ENCODE measurements at regions not wholly inside any gene's neighbourhood (a gene's known extent, or its start where the extent isn't known, plus 50 kb on each side); places are given as distances from the start of the nearest gene placed in this dataset.

DNA sequence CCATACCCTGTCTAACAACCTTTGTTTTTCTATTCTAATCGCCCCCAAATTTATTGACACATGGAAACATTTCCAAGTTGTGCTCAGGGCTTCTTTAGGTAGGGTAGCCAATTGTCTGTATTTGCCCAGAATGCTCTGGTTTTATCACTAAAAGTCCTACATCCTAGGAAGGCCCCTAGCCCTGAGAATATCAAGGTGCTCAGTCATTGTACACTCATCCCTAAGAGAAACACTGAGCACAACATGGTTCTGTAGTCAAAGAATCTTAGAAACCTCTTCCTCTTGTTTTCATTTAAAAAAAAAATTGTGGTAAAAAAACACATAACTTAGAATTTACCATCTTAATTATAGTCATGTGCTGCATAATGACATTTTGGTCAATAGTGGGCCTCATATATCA lies 69.0 kb upstream of the BASP1 start:
- in situ Hi-C loops (cut with HindIII; ENCODE audit: low pct_ligation_motif_present, low sequenced_read_pairs) = no loop called here
- DNase-seq = no peak
- no peaks in the 10 kb centered on the region for H3K36me3 ChIP-seq (replicated peaks)
- H3K27me3 ChIP-seq (replicated peaks) = no peaks in the 10 kb centered on the region
- no peak overlapping the region for H3K27ac ChIP-seq
- TF ChIP-seq, protein P1, sequence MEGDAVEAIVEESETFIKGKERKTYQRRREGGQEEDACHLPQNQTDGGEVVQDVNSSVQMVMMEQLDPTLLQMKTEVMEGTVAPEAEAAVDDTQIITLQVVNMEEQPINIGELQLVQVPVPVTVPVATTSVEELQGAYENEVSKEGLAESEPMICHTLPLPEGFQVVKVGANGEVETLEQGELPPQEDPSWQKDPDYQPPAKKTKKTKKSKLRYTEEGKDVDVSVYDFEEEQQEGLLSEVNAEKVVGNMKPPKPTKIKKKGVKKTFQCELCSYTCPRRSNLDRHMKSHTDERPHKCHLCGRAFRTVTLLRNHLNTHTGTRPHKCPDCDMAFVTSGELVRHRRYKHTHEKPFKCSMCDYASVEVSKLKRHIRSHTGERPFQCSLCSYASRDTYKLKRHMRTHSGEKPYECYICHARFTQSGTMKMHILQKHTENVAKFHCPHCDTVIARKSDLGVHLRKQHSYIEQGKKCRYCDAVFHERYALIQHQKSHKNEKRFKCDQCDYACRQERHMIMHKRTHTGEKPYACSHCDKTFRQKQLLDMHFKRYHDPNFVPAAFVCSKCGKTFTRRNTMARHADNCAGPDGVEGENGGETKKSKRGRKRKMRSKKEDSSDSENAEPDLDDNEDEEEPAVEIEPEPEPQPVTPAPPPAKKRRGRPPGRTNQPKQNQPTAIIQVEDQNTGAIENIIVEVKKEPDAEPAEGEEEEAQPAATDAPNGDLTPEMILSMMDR (IDR thresholded peaks at IDR 0.05; ENCODE audit: low read depth, low read length, missing control alignments) = no peak
- no peak overlapping the region for H3K4me3 ChIP-seq (ENCODE audit: low read depth, low read length)

- Histone ChIP-seq H3K36me3 (replicated peaks) (no peaks in the 10 kb centered on the region), H3K27me3 (replicated peaks) (no peaks in the 10 kb centered on the region), H3K27ac (no peak overlapping the region), H3K4me3 (ENCODE audit: low read depth, low read length) (no peak overlapping the region)
- DNase-seq = no peak
- TF ChIP-seq, protein P1 (IDR thresholded peaks at IDR 0.05; ENCODE audit: low read depth, low read length, missing control alignments) = no peak
- in situ Hi-C loops (cut with HindIII; ENCODE audit: low pct_ligation_motif_present, low sequenced_read_pairs) = no loop called here
These were observed 67.6 kb upstream of the BASP1 start for GRCh38 chr5:17149786-17150185.

DNA sequence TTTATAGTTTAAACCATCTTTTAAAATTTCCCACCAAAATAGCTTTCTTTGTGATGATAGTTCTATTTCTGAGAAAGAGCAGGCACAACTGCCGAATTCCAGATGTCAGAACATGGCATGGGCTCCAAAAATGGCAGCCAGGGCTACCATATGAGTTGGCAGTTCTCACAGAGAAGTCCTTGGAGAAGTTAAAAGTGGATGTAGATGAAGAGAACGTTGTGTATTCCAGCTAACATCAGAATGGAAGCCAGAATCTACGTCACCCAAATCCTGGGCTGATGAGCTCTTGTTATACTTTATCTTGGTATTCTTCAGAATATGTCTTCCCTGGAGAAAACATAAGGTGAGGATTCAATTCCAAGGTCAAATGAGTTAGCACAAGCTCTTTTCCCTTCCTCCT lies 66.9 kb upstream of the BASP1 start:
- DNase-seq = no peak
- Histone ChIP-seq H3K36me3 (replicated peaks) (no peaks in the 10 kb centered on the region), H3K4me3 (ENCODE audit: low read depth, low read length) (no peak overlapping the region), H3K27me3 (replicated peaks) (no peaks in the 10 kb centered on the region), H3K27ac (no peak overlapping the region)
- in situ Hi-C loops (cut with HindIII; ENCODE audit: low pct_ligation_motif_present, low sequenced_read_pairs) = no loop called here
- TF ChIP-seq, protein P1 (IDR thresholded peaks at IDR 0.05; ENCODE audit: low read depth, low read length, missing control alignments) = no peak

- no peak for DNase-seq
- in situ Hi-C loops (cut with HindIII; ENCODE audit: low pct_ligation_motif_present, low sequenced_read_pairs) = no loop called here
These were observed 65.7 kb upstream of the BASP1 start for GRCh38 chr5:17151686-17152085.

GRCh38 chr5:17154211-17154996 lies 63.0 kb upstream of the BASP1 start:
- H3K27ac ChIP-seq = peak overlapping the region; percentile 67
- H3K27me3 ChIP-seq (replicated peaks) = no peaks in the 10 kb centered on the region
- H3K4me3 ChIP-seq (ENCODE audit: low read depth, low read length) = no peak overlapping the region
- peak; percentile 69 for DNase-seq
- in situ Hi-C loops (cut with HindIII; ENCODE audit: low pct_ligation_motif_present, low sequenced_read_pairs) = no loop called here
- H3K36me3 ChIP-seq (replicated peaks) = no peaks in the 10 kb centered on the region
- TF ChIP-seq, protein P1 (IDR thresholded peaks at IDR 0.05; ENCODE audit: low read depth, low read length, missing control alignments) = no peak

More at GRCh38 chr5:17151686-17152085, 65.7 kb upstream of the BASP1 start:
- no peaks in the 10 kb centered on the region for H3K27me3 ChIP-seq (replicated peaks)
- TF ChIP-seq, protein P1 (IDR thresholded peaks at IDR 0.05; ENCODE audit: low read depth, low read length, missing control alignments) = no peak
- no peak overlapping the region for H3K27ac ChIP-seq
- H3K36me3 ChIP-seq (replicated peaks) = no peaks in the 10 kb centered on the region
- H3K4me3 ChIP-seq (ENCODE audit: low read depth, low read length) = no peak overlapping the region

DNA sequence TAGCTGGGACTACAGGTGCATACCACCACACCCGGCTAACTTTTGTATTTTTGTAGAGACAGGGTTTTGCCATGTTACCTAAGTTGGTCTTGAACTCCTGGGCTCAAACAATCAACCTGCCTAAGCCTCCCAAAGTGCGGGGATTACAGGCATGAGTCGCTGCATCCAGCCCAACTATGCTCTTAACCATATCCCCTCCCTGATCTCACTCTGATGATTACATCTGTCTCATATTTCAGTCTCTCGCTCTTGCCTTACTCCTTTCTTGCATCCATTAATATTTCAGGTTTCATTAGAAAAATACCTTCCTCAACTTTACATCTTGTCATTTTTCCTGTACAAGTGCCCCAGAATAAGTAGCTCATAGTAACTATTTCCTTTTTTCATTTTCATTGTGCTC lies 61.0 kb upstream of the BASP1 start:
- DNase-seq = peak; percentile 34
- Histone ChIP-seq H3K27me3 (replicated peaks) (no peaks in the 10 kb centered on the region), H3K4me3 (ENCODE audit: low read depth, low read length) (no peak overlapping the region), H3K27ac (no peak overlapping the region), H3K36me3 (replicated peaks) (no peaks in the 10 kb centered on the region)
- TF ChIP-seq, protein P1 (IDR thresholded peaks at IDR 0.05; ENCODE audit: low read depth, low read length, missing control alignments) = no peak
- in situ Hi-C loops (cut with HindIII; ENCODE audit: low pct_ligation_motif_present, low sequenced_read_pairs) = no loop called here

All from brain microvascular endothelial cell (primary cell).